ENCODE measurements at regions not wholly inside any gene's neighbourhood (a gene's known extent, or its start where the extent isn't known, plus 50 kb on each side); places are given as distances from the start of the nearest gene placed in this dataset.
A peak's percentile ranks its signal among the peaks of the same experiment; 100 is the strongest.

DNA sequence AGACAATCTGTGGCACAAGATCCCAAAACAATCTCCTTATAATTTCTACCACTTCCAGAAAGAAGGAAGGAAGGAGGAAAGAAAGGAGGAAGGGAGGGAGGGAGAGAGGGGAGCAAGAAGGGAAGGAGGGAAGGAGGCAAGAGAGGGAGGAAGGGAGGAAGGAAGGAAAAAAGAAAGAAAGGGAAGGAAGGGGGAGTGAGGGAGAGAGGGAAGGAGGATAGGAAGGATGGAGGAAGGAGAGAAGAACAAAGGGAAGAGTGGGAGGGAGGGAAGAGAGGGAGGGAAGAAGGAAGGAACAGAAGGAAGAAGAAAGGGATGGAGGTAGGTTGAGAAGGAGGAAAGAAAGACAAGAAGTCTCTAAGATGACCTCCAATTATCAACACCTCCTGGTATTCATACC lies 185.5 kb upstream of the NFE2L3 start:
- DNase-seq = no peak

DNA sequence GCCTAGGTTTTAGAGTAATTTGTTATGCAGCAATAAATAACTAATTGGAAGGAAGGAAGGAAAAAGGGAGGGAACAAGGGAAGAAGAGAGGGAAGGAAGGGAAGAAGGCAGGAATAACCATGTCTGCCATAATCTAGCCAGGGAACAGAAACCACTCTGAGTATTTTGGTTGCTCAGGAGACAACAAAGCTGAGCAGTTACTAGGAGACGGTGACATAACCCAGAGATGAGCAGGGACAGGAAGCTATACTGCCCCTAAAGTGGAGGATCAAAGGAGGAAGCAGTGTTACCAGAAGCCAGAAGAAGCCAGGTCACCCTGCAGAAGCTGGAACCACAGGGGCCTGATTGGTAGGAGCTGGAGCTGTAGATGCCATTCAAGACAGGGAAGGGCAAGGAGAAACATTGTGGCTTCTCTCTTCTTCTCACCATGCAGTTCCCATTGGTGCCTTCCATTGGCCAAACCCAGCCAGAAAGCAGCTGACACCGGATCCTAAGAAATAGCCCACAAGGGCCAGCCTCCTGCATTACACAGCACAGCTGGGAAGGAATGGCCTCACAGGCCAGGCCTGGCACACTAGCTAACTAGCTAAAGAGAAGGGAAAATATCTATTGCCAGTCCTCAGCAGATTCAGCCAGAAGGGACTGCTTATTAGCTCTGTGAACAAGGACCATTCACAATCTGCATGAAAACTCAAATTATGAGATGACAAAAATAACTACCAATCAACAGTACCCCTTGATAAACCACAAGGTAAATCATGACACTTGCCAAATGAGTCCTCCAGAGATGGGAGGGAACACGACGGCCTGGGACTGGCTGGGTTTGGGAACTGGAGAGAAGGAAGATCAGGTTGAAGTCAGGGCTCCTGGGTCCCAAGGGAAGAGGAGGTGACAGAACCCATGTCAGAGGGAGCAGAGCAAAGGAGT lies 184.5 kb upstream of the NFE2L3 start:
- peak; percentile 15 for DNase-seq

DNA sequence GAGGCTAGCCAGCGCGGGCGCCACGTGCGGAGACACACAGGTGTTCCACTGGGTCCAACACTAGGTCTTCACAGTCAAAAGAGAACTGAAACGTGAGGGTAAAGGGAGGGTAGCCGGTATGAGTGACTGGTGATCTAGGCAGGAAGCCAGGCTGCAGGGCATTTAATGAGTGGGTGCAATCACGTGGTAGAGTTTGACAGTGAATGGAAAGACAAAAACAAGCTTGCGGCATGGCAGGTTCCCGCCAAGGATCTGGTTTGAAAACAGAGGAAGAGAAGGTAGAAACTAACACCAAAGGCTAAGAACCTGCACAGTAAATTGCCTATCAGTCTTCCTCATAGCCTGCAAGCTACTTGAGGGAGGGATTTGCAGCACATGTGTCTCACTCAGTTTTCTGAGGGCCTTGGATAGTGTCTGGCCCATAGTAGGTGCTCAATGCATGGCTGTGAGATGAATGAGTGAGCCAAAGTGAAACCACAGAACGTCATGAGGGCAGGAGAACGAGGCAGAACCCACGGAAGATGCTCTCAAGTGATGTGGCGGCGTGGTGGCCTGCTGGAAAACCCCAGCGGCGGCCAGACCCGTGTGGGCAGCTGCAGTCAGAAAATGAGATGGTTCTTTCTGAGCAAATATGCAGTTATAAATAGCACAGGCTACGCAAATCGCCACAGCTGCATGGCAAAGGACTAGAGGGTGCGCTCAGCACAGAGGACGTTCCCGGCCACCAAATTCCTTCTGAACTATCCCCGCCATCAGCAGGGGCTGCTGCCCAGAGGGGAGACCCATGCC lies 183.6 kb upstream of the NFE2L3 start:
- DNase-seq = peak; percentile 28

DNA sequence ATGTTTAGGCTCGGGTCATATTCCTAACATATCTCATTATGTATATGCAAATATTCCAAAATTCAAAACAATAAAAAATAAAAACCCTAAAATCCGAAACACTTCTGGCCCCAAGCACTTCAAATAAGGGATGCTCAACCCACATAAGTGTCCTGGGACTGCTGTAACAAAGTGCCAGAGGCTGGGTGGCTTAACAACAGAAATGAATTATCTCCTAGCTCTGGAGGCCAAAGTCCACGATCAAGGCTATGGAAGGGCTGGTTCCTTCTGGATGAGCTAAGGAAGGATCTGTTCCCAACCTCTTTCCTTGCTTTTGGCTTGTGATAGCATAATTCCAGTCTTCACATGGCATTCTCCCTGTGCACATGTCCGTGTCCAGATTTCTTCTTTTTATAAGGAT lies 181.6 kb upstream of the NFE2L3 start:
- no peak for DNase-seq

DNA sequence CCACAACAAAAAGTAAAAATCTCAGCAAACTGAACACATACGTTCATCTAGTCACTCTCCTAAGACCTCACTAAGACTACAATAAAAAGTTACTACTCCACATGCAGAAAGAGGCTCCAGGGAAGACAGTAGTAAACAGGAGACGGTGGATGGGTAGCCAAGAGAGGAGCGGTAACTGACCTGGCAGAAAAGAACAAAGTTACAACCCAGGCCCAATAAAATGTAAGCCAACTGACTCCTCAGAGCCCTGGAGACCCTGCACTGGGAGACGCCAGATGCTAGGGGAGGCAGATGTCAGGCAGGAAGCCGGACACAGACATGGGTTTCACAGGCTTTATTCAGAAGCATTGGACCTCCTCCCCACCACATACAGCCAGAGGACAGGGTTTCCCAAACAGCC lies 181.1 kb upstream of the NFE2L3 start:
- DNase-seq = no peak

DNA sequence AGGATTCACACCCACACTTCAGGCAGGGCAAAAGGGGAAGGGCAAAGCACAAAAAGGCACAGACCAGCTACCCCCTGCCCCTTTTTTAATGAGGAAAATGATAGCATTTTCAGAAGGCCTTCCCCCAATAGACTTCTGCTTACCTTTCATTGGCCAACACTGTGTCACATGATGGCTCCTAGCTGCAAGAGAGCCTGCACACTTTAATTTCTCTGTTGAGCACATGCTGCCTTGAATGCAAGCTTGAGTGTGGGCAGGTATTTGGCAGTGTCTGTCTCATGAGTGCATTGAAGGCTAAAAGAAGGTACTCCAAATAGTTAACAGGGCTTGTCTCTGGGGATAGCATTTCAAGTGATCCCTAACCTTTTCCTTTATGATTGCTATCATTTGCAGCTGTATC lies 175.4 kb upstream of the NFE2L3 start:
- no peak for DNase-seq

DNA sequence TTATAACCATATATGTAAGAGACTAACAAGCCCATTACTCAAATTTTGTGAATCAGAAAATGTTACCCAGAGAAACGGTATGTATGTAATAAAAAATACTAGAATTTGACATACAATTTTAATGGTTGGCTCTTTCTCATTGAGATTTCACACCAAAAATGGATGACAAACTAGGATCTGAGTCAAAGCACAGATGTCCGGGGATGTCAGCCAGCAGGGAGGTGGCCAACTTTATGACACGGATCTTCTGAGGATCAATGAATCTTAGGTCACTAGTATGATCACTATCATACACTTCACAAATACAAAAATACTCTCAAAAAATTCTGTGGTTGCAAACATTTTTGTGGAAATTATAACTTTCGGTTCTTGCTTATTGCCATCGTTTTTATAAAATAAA lies 173.5 kb upstream of the NFE2L3 start:
- DNase-seq = no peak

DNA sequence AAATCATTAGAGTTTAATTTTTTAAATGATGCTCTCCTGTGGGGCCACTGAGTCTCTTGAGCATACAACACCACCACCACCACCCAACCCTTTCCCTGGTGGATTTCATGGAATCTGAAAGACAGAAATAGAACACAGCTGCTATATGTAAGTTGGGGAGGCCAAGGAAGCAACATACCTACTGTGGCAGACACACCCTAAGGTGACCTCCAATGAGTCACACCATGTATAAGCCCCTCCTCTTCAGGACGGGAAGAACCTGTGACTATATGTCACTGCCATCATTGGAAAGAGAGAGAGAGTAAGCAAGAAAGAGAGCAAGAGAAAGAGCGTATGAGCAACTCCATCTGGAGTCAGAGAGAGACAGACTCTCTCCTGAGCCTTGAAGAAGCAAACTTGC lies 172.4 kb upstream of the NFE2L3 start:
- DNase-seq = no peak

DNA sequence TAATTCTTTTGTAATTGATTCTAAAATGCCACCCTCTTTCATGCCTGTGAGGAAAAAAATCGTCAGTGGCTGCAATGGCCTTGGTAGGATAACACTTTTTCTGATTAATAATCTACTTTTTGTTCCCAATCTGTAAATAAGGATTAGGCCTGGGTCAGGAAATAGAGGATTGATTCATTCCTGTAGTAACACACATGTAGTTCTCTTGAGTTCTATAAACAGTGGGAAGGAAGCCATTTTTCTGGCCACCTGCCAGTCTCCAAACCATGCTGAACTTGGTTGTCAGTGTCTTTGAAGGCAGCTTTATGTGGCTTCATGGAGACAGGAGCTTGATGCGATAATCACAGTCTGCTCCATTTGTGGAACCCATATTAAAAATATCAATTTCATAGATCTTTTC lies 169.3 kb upstream of the NFE2L3 start:
- DNase-seq = no peak

DNA sequence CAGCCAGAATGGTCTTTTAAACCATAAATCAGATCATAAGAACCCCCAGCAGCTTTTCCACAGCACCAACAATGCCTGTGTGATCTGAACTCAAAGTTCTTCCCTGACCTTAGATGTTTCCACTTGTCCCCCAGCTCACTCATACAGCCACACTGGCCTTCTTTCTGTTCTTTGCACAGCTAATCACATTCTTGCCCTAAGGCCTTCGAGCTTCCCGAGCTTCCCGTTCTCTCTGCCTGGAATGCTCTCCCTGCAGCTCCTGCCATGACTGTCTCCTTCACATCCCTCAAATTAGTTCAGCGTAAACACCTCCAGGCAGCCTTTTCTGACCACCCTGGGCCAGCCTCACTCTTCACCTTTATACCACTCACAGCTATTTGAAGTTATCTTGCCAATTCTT lies 166.8 kb upstream of the NFE2L3 start:
- no peak for DNase-seq

DNA sequence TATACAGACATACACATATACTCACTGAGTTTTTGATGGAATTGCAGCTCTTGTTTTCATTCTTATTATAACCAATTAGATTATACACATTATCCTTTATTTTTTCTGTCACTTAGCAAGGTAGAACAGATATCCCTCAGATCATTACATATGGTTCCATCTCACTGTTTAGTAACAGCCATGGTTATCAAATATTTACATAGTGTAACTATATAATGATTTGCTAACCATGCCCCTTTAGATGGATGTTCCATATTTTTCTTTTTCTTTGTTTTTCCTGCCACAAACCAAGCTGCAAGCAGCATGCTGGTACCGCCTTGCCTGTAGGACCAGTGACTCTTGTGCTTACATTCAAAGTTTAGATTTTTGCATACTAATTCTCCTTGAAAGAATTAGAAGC lies 163.4 kb upstream of the NFE2L3 start:
- no peak for DNase-seq

DNA sequence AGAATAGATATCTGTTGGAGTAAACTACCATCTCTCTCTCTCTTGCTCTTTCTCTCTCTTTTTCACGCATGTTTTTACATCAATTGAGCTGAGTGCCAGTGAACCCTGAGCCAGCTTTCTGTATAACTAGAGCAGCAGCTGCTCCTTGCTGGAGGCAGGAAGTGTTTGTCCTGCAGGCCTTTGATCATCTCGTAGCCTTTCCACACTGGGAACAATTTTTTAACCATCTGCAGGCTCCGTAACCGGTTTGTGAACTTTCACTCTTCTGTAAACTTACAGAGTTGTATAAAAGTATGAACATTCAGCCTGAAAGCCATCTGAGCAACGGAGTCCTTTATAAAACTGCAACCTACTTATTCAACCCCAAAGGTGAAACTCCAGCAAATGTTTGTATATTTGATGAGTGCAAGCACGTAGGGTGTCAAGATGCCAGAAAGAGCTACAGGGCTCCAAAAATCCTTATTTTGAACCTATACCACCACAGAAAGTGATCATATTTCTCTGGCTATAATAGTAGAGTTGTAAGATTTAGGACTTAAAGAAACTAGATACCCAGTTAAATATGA lies 162.8 kb upstream of the NFE2L3 start:
- DNase-seq = no peak

DNA sequence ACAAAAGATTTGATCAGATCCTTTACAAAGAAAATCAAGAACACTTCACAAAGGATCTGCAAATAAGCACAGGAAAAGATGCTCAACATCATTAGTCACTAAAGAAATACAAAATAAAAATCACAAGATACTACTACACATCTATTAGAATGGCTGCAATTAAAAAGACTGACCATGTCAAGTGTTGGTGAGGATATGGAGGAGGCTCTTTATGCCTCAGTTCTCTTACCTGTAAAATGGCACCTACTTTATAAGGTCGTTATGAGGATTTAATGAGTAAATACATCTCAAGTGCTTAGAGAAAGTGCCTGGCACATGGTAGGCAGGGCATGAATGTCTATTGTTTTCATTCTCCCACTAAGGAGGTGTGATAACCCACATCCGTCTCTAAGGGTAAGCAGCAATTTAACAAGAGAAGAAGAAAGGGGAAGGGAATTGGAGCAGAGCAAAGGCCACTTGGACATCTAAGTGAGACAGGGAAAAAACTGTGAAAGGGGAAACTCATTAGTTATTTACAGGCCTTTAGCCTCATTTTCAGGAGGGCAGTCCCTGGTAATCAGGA lies 157.5 kb upstream of the NFE2L3 start:
- peak; percentile 19 for DNase-seq

DNA sequence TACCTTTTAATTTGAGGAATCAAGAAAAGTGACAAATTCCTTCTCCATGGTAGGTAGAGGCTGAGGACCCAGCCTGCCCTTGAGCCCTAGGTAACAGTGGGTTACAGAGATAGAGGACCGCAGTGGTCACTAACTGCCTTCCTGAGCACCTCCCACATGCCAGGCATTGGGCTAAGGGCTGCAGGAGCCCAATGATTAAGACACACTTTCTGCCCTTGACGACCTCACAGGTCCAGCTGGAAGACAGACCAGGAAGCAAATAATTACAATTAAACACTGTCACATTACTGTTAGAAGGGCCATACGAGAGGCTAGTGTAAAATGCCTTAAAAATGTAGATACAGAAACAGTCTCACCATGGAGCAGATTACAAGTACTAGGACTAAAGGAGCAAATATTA lies 156.8 kb upstream of the NFE2L3 start:
- no peak for DNase-seq

DNA sequence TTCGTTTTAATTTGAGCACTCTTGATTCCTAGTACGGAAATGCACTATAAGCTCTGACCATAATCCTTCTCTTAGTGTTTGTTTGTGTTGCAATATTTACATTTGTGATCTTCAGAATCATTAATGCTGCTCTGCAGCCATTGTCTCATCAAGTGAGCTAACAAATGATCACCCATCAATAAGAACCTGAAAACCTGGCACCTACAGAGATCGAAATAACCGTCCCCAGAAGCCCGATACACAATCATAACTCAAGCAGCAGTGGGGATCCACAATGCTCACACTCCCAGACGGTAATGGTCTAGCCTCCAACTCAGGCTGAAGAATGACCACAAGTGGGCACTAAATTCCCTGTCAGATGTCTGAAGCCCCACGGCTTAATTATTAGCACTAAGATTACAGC lies 156.0 kb upstream of the NFE2L3 start:
- DNase-seq = no peak

DNA sequence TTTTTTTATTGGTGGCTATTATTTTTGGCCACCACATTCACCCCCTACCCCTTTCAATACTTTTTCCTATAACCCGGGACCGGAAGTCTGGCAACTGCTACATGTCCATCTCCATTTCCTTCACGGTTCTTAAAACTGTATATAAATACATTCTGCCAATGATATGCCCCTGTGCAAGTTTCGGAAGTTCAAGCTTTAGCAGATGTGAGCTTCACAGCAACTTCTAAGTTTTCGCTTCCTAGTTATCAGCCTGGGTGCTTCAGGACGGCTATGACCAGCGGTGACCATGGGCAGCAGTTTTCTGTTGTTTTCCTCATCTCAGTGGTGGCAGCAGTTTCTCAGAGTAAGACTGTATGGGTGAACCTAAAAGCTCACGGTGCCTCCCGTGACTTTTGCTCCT lies 153.5 kb upstream of the NFE2L3 start:
- no peak for DNase-seq

DNA sequence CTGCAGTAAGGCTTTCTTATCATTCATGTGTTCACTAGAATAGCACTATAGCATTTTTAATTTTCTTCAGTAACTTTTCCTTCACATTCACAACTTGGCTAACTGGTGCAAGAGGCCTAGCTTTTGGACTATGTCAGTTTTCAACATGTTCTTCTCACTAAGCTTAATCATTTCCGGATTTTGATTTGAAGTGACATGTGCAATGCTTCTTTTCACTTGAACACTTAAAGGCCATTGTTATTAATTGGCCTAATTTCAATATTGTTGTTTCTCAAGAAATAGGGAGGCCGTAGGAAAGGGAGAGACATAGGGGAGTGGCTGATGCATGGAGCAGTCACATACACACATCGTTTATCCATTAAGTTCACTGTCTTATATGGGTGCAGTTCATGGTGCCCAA lies 151.2 kb upstream of the NFE2L3 start:
- no peak for DNase-seq

DNA sequence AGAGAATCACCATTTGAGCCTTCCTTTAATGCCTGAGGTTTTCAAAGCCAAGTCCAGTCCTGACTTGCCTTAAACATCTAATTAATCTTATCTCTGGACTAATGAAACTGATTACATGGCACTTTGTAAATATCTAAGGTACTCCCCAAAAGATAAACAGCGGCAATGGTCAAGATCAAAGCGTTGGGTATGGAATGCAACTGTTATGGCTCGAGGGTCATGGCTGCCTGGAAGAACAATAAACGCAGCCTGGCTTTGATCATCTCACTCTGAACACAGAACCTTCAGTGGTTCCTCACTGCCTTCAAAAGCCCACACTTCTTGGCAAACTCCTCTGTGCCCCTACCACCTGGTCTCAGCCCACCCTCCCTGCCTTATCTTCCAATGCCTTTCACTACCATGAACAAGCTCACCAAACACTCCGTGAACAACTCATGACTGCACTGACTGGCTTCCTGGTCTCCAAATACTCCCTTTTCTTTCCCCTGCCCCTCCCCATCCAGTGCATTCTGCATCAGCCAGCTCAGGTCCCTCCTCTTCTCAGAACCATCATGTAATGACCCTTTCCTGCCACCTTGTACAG lies 150.2 kb upstream of the NFE2L3 start:
- no peak for DNase-seq

DNA sequence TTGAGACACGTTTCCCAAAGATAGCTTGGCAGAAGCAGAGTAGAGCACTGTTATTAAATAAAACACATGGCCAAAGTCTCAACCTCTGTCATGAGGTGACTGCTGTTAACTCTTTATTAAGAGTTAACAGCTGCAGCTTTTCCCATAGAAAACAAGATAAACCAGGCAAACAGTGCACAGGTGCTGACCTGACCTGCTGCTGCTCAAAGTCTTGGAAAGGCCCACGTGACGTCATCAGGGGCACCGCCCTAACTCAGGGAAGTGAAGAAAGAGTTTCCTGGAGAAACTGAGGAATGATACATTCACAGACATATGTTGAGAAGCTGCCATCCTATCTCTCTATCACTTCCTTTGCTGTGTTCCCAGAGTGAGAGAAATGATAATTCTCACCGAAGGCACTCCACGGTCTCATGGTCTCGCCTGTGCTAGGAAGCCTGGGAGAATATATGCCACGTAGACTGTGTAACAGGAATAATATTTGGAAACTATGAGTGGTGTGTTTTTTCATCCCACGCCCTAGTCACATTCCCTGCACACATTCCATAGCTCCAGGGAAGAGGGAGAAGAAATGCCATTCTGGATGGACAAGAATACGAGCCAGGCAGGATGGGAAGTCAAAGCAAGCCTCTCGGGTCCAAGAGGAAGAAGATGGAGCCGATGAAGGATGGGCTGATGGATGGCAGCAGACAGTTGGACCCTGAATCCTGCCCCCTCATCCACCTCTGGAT lies 146.2 kb upstream of the NFE2L3 start:
- no peak for DNase-seq

DNA sequence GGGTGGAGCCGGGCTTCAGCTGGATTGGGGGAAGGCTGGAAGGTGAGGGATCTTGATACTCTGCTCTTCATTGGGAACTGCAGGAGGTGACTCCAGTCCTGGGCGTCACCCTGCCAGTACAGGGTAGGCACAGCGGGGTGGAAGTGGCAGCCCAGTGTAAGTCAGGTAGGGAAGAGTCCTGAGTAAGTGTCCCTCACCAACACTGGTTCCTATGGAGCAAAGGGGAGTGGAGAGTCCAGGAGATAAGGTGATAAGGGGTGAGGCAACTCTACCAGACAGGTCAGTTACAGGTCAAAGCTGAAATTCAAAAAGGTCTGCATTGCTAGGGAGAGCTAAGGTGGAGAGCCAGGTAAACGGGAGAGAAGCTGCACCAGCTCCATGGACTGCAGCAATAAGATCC lies 145.6 kb upstream of the NFE2L3 start:
- DNase-seq = no peak

DNA sequence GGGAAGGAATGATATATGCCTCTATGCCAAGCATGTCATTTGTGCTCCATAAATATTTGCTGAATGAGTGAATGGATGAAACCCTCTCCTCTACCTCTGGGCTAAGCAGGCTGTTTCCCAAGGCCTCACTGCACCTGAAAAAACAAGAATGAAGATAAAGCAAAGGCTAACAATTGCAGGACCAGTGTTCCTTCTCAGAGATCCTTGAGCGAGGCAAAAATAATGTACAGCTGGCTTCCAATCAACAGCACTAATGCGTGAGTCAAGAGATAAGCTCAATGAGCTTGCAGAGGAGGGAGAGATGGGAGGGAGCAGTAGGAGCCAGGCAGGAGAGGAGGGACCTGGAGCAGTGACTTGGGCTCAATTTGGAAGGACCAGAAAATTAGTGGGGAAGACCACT lies 144.5 kb upstream of the NFE2L3 start:
- no peak for DNase-seq

DNA sequence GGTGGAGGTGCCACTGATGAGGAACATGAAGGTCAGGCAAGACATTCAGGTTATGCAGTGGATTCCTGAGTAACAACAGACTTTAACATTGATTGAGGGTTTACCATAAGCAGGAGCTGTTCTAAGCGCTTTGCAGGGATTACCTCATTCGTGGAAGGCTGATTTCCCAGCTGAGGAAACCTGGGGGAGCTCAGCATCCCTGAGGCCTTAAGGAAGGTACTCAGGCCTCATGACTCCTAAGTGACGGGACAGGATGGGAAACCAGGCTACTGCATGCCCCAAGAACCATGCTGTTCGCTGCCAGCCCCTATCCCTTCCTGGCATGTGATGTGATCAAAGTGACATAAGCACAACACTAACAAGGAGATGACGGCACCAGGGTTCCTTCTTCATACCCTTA lies 143.6 kb upstream of the NFE2L3 start:
- DNase-seq = no peak

Measured in CD4-positive, alpha-beta T cell treated with Interleukin-10 for 1 hour (primary cell).